GM18502 (cell line): ENCODE measurements at regions not wholly inside any gene's neighbourhood (a gene's known extent, or its start where the extent isn't known, plus 50 kb on each side); places are given as distances from the start of the nearest gene placed in this dataset.
"Not testable (repeated sequence)": the region's sequence is repeated elsewhere in the genome, so short reads cannot be mapped to it uniquely, and the experiment has no call there.

ENCODE experiments used
- ATAC-seq: cut with Tn5 transposase; IDR thresholded peaks from one replicate; pipeline ENCODE4 v1.9.1; 2021; ENCODE audit warnings: mild to moderate bottlenecking; ENCODE audit not compliant: unreplicated experiment, poor library complexity

DNA sequence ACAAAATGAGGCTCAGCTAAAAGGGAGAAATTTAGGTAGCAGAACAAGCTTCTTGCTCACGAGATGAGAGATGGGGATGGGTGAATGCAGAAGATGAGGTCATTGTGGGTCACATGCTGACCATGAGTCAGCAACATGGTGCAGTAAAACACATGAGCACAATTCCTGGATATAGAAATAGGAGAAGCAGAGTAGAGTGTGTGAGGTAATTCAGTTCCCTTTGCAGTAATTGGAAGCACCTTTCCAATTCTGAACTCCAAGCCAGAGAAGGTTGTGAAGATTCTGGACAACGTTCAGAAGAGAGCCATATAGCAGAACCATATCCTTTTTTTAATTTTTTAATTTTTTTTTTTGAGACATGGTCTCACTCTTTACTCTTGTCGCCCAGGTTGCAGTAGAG lies 62.0 kb upstream of the LMNTD1 start:
- ATAC-seq = no peak

DNA sequence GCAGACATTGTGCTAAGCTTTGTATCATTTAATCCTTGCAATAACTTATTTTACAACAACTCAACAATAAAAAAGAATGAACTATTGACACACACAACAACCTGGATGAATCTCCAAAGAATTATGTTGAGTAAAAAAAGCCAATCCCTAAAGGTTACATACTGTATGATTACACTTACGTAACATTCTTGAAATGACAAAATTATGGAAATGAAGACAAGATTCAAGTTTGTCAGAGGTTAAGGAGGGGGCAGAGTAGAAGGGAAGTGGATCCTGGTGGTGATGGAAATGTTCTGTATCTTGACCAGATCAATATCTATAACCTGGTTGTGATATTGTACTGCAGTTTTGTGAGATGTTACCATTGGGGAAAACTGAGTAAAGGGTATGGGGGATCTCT lies 63.2 kb upstream of the LMNTD1 start:
- ATAC-seq = no peak

DNA sequence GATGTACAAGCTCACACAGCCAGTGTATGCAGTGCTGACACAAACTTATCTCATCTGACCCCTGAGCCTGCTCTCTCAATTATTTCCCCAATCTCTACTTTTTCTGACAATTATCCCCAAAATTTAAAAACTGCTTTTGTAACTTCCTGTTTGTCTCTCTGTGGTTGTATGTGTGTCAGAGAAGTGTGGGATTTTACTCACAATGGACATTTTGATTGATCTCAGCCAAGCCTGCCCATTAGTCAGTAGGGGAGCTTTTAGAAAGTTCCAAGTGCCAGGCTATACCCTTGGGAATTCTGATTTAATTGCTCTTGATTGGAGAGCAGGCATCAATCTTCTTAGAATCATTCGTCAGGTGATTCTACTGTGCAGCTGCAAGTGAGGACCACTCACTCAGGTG lies 64.9 kb upstream of the LMNTD1 start:
- ATAC-seq = no peak

DNA sequence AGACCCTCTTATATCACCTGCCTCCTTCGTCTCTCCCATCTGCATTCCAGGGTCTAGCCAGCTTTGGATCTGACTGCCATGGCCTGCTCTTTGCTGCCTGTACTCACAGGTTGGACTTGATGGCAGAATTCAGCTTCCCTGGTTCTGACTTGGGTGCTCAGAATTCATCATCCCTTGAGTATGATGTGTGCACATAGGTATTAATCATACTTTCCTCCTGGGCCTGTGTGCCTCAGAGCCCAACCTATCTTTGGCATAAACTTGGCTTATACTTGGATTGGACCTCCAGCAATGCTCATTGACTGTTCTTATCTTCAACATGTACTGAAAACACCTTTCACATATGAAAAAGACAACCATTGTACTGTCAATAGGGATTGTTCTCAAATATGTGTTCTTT lies 70.7 kb upstream of the LMNTD1 start:
- no peak for ATAC-seq

DNA sequence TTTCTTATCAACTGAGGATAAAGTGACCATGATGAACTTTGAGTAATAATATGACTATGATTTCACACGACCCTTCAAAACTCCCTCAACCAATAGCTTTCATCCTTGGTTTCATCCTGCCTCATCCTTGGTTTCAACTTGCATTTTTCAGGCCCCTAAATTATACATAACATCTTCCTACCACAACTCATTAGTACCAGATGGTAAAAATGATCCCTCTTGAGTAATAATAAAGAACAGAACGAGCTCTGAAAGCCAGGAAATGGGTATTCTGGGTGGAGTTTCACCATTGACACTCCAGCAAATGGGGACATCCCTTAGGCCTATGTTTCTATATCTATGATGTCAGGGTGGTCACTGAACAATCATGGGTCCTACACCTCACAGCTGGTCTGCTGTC lies 72.1 kb upstream of the LMNTD1 start:
- ATAC-seq = no peak

DNA sequence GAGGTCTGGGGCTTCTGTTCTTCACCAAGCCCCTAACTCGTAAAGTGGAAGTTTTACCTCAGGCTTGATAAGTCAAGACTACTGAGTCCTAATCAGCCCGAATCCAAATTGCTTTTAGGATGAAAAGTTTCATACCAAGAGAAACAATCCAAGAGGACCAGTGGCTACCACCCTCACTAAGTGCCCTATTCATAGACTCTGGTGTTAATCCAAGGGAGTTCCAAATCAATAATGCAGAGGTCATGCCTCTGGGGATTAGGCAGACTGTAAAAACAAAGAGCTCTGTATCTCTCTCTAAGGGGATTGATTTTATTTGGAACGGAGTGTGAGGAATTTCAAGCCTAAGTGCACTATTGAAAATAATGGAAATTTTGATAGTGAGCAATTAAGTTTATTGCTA lies 76.3 kb upstream of the LMNTD1 start:
- ATAC-seq = no peak

DNA sequence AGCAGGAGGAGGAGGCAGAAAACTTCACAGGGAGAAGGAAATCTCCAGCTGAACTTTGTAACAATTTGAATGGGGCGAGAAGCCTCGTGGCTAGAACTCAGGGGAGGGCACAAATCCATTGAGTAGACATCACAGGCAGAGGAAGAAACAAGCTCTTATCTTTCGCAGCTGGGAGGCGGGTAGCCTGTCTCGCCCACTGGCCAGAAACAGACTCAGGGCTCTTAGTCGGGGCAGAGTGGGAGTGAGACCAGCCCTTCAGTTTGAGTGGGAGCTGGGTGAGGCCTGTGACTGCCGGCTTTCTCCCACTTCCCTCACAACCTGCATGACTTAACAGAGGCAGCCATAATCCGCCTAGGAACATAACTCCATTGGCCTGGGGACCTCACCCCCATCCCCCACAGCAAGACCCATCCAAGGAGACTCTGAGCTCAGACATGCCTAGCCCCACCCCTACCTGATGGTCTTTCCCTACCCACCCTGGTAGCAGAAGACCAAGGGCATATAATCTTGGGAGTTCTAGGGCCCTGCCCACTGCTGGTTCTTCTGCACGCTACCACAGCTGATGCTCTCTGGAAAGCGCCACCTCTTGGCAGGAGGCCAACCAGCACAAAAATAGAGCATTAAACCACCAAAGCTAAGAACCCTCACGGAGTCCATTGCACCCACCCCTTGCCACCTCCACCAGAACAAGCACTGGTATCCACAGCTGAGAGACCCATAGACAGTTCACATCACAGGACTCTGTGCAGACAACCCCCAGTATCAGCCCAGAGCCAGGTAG lies 77.8 kb upstream of the LMNTD1 start:
- ATAC-seq = not testable (repeated sequence)

DNA sequence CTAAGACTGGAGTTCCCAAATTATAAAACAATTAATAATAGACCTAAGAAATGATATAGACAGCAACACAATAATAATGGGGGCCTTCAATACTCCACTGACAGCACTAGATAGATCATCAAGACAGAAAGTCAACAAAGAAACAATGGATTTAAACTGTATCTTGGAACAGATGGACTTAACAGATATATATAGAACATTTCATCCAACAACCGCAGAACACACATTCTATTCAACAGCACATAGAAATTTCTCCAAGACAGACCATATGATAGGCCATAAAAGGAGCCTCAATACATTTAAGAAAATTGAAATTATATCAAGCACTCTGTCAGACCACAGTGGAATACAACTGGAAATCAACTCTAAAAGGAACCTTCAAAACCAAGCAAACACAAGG lies 80.1 kb upstream of the LMNTD1 start:
- not testable (repeated sequence) for ATAC-seq

DNA sequence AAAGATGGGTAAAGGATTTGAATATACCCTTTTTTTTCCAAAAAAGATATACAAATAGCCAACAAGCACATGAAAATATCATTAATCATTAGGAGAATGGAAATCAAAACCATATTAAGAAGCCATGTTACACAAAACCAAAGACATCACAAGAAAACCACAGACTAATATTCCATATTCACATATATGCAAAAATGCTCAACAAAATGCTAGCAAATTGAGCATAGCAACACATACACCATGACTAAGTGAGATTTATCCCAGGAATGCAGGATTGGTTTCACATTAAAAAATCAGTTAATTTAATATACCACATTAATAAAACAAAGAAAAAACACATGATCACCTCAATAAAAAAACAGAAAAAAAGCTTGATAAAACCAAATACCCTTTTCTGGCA lies 84.7 kb upstream of the LMNTD1 start:
- ATAC-seq = no peak

DNA sequence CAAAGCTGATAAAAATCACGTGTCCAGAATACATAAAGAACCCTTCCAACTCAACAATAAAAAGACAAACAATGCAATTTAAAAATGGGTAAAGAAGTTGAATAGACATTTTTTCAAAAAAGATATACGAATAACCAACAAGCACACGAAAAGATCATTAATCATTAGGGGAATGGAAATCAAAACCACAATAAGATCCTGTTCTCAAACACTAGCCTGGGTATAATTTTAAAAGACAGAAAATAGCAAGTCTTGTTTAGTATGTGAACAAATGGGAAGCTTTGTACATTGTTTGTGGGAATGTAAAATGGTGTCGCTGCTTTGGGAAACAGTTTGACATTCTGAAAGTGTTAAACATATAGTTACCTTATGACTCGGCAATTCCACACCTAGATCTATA lies 86.3 kb upstream of the LMNTD1 start:
- ATAC-seq = no peak

DNA sequence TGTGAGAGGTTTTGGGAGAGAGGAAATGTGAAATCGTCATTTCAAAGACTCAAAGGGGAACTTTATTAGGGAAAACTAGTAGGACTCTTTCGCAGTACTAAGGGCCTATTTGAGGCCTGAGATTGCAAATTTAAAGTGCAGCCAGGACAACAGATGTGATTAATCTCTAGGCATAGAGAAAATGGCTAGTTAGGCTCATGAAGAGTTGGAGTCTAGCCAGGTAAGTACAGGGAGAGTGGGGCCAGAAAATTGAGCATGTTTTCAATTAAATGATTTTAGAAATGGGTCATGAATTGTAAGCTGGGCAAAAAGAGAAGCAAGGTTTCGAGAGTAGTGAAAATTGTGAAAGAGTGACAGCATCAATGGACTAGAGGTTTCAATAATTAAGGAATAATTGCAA lies 91.9 kb upstream of the LMNTD1 start:
- ATAC-seq = no peak

DNA sequence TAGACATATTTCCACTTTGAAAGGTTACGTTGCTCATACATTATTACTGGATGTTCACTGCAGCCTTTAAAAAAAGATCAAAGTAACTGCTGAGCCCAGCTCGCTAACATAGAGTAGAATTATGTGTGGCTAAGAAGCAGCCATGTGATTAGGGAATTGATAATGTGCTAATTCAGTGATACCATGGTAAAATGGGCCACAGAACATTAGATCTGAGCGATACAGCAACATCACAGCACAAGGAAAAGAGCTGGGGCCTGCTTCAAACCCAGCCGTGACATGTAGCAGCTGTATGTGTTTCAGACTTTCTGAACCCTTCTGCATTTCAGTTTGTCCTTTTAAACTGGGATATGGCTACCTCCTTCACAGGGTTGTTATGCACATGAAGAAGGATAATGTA lies 92.3 kb upstream of the LMNTD1 start:
- no peak for ATAC-seq

DNA sequence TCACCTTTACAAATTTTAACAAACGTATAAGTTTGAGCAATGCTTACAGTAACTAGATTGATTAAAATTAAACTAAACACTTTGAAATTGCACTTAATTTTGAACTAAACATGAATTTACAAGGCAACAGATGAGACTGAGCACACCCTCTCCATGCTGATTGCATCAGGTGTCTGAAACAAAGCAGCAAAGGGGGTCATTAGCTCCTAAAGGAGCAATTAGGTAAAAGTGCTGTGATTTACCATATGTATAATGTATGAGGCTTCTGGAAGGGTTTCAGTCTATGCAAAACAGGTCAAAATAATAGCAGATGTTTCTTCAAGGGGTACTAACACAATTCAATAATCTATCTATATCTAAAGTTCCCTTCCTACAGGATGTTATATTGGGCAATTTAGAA lies 98.8 kb upstream of the LMNTD1 start:
- ATAC-seq = no peak

DNA sequence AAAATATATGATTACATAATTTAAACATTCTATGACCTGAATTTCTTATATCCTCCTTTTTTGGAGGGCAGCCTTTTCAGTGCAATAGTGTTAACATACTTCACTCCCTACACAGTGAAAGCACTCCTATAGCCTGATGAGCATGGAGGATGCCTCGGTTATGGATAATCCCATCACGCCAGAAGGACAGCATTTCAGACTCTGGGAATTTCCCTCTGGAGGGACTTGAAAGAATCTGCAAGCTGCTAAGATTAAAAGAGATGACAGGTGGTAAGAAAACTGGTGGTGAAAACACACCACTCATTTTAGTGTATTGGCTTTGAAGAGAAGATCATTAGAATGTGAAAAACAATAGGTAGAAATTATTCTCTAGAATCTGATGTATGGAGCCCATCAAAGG lies 99.3 kb upstream of the LMNTD1 start:
- no peak for ATAC-seq

DNA sequence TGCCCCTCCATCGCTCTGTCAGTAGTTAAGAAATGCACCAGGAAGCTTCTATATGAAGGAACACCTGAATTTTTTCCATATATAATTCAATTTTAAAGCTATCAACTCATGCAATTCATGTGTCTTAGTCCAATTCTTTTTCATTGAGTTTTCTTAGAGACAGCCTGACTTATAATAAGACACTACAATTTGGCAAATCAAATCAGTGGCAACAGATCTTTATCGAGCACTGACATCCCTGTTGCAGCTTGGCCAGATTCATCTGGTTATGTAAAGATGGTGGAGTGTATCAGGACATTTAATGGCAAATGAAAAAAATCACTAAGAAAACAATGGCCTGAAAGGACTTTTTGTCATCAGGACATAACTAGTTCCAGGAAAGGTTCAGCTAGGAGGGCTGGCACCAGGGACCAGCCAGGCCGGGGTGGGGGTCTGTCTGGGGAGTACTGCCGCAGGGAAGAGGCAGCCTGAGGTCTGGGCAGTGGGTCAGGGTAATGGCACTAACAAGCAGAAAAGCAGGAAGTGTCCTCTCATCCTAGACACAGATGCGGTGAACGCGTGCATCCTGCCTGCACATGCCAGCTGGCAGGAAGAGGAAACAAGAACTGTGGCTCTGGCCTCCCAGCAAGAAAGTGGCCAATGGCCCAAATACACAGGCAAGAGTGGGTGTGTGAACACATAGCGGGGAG lies 100.5 kb upstream of the LMNTD1 start:
- ATAC-seq = peak; percentile 46

DNA sequence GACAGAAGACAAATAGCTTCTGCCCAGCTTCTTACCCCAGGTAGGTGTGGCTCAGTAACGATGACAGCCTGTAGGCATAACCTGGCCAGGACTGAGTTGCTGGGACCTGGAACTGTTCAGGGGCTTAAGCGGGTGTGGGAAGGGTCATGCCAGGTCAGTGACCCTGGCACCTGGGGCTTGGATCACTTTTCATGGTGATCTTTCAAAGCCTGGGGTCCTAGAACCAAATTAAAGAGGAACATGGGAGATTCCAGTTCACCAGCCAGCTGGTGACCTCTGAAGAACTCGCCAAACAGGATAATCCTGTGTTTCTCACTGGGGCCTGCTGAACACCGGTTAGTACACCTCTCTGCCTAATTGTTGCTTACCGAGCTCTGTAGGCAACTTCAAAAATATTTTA lies 102.6 kb upstream of the LMNTD1 start:
- ATAC-seq = no peak

DNA sequence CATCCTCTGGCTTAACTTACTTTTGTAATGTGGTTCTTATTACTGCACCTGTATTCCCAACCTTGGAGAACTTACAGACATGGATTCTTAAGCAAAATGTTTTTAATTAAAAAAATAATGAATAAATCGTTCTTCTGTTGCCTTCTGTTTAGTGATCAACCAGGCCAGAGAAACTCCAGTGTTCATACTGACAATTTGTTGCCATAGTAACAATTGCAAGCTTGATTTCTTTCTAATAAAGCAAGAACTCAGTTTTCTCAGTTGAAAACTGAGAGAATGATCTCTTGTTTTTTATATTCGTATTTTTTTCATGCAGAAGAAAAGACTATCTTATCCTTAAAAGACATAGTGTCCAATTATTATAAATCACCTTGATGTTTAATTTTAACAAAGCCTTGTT lies 106.5 kb upstream of the LMNTD1 start:
- no peak for ATAC-seq

DNA sequence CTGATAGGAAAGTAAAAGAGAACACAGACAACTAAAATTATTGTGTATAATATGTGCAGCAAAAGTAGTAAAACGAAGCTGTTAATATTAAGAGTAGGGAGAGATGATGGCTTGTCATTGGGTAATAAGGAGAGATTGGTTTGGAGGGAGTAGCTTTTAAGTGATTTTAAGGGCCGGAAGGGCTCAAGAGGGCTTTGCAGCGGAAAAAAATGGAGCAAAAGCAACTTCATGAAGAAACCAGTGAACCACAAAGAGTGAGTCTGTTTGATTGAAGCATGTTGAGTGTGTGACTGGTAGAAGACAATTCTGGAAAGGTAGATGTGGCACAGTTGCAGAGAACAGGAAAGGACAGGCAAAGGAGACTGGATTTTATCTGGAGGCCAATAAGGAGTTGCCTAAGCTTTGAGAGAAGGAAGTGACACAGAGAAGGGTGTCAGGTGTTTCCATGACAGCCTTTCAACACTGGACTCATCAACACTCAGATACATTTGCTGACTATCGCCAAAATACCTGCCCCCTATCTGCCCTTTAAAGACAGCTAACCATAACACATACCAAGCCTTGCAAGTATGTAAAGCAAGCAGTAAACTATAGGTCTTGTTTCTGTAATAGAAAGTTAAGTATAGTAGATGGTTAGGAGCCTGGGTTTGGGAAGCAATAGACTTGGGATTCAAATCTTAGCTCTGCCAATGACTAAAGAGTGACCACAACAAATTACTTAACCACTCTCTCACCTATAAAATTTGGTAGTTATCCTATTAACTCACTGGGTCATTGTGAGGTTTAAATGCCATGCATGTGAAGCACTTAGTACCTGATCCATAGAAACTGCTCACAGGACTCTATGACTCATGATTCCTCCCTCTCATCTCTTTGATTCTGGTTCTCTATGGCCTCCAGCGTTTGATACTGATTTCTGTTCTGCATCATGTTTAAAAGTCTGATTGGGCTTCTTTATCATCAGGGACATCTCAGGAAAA lies 117.3 kb upstream of the LMNTD1 start:
- no peak for ATAC-seq

DNA sequence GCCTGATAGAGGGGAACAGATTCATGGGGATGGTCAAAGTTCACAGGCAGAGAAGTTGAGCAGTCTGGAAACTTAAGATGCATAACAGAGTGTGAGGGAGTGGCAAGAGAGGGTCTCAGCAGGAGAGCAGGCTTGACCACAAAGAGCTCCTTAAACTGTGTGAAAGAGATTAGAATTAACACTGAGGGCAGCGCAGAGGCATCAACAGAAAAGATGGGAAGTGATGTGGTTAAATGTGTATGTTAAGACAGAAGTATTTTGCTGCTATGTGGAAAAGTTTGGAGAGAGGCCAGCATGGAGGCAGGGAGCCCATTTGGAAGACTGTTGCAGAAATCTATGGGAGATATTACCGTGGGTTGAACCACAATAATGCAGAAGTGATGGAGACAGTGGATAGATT lies 122.7 kb upstream of the LMNTD1 start:
- ATAC-seq = no peak

DNA sequence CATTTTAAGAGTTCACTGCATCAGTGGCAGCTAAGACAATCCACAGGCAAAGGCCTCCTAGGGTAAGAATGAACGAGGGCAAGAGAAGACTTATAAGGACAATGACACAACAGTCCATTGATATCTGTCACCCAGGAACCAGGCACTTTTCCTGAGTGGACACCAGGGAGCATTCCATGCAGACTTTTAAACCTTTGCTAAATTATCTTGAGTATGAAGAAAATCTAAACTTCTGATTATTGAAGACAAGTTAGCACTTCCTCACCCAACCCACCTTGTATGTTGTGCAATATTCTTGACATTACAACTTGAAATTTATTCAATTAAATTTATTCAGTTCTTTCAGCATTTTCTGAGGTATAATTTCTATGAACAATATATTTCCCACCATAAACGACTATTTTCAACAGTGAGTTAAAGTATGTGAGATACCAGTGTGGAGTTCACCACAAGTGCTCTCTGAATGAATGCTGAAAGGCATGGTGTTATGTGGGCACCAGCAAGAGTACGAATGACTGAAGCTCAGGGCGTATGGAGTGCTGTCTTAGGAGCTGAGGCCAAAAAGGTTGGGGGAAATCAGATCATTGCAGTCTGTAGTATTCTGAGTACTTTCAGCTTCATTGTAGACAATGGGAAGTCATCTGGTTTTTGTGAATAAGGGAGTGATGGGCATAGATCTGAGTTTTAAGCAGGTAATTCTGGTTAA lies 124.3 kb upstream of the LMNTD1 start:
- no peak for ATAC-seq
